DND-41 (cell line): ENCODE measurements at regions not wholly inside any gene's neighbourhood (a gene's known extent, or its start where the extent isn't known, plus 50 kb on each side); places are given as distances from the start of the nearest gene placed in this dataset.

Source experiments
- ATAC-seq: fragments of 200-7000 bp; cut with Tn5 transposase; 3 replicates; pipeline ENCODE4 v1.9.1; 2021; ENCODE audit warnings: low read depth; ENCODE audit not compliant: insufficient read depth
- DNase-seq: peaks from one replicate; pipeline ENCODE4 v3.0.0-alpha.2; 2020
- H2AFZ ChIP-seq: 2 replicates; pipeline ENCODE4 v1.6.0; 2012; ENCODE audit warnings: low read depth, low read length
- H3K27ac ChIP-seq: 2 replicates; pipeline ENCODE4 v1.5.1; 2012; ENCODE audit warnings: low read length, inconsistent platforms
- H3K27me3 ChIP-seq: fragments of 200-600 bp; sonication (generic); 2 replicates; pipeline ENCODE4 v1.6.0; 2012; ENCODE audit warnings: low read length, mild to moderate bottlenecking, inconsistent platforms; ENCODE audit not compliant: insufficient read depth, poor library complexity
- H3K36me3 ChIP-seq: 2 replicates; pipeline ENCODE4 v1.5.1; 2012; ENCODE audit warnings: low read length, inconsistent platforms; ENCODE audit not compliant: insufficient read depth
- H3K4me1 ChIP-seq: 2 replicates; pipeline ENCODE4 v1.5.1; 2012; ENCODE audit warnings: mild to moderate bottlenecking, low read length; ENCODE audit not compliant: insufficient read depth
- H3K4me2 ChIP-seq: 2 replicates; pipeline ENCODE4 v1.6.0; 2012; ENCODE audit warnings: mild to moderate bottlenecking, moderate library complexity, low read length, inconsistent platforms; ENCODE audit not compliant: insufficient read depth
- H3K4me3 ChIP-seq, 2 experiments: fragments of 200-600 bp in 1 of 2; shearing (Covaris generic) in 1 of 2; 2 replicates each; pipeline ENCODE4 v1.5.1; 2012 to 2016; ENCODE audit warnings: inconsistent platforms in 2 of 2, low read length in 2 of 2, mild to moderate bottlenecking in 2 of 2, low read depth in 1 of 2, moderate library complexity in 1 of 2
- H3K79me2 ChIP-seq: 2 replicates; pipeline ENCODE4 v1.6.0; 2012; ENCODE audit warnings: low read length, inconsistent platforms; ENCODE audit not compliant: insufficient read depth
- H3K9ac ChIP-seq: 2 replicates; pipeline ENCODE4 v1.6.0; 2012; ENCODE audit warnings: low read depth, mild to moderate bottlenecking, inconsistent platforms, low read length, moderate library complexity
- H3K9me3 ChIP-seq: 2 replicates; pipeline ENCODE4 v1.5.1; 2012; ENCODE audit warnings: low read length, moderate library complexity, mild to moderate bottlenecking, inconsistent platforms; ENCODE audit not compliant: insufficient read depth, severe bottlenecking
- H4K20me1 ChIP-seq: 2 replicates; pipeline ENCODE4 v1.6.0; 2012; ENCODE audit warnings: low read length; ENCODE audit not compliant: insufficient read depth
- CTCF ChIP-seq: IDR thresholded peaks from 2 replicates; pipeline ENCODE4 v1.5.1; 2012; ENCODE audit warnings: borderline replicate concordance, low read length, moderate library complexity, mild to moderate bottlenecking; ENCODE audit not compliant: poor library complexity, severe bottlenecking; ENCODE audit errors: extremely low read depth
- EZH2 ChIP-seq: IDR thresholded peaks from 3 replicates; pipeline ENCODE4 v1.6.1; 2012; ENCODE audit warnings: borderline replicate concordance, low read depth, mild to moderate bottlenecking, moderate library complexity, low read length, inconsistent platforms; ENCODE audit not compliant: severe bottlenecking

GRCh38 chr2:196309691-196310090, 138.3 kb upstream of the STK17B start:
- Histone ChIP-seq H3K4me2 (no peak overlapping the region), H3K27me3 (no peaks in the 10 kb centered on the region), H2AFZ (no peak overlapping the region), H3K27ac (no peak overlapping the region), H3K9ac (no peak overlapping the region), H3K4me3 (no peak overlapping the region), H3K9me3 (no peaks in the 10 kb centered on the region), H4K20me1 (no peaks in the 10 kb centered on the region), H3K36me3 (no peaks in the 10 kb centered on the region), H3K4me1 (no peaks in the 10 kb centered on the region), H3K79me2 (no peaks in the 10 kb centered on the region)
- DNase-seq (no peak), ATAC-seq (no peak)
- no peak for TF ChIP-seq EZH2

DNA sequence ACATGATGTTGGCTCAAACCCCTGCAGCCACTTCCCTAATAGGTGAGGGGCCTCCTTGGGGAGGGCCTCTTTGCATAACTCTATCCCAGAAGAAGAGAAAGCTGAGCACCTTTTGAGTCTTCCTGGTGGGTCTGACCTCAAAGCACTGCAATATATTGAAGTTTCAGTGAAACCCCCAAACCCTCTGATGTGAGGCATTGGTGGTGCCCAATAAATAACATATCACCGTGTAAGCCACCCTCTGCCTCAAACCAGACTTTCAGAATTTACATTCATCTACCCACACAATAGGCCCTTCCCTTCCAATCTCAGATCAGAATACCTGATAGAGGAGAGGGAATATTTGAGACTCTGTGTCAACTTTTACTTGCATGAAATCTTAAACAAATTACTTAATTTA, 142.8 kb upstream of the STK17B start:
- H3K4me2 ChIP-seq, result no peak overlapping the region
- ATAC-seq, result no peak
- no peaks in the 10 kb centered on the region for H3K4me1 ChIP-seq
- H3K79me2 ChIP-seq, result no peaks in the 10 kb centered on the region
- H3K9ac ChIP-seq, result no peak overlapping the region
- no peaks in the 10 kb centered on the region for H3K27me3 ChIP-seq
- no peak for DNase-seq
- H3K4me3 ChIP-seq, result no peak overlapping the region
- H3K36me3 ChIP-seq, result no peaks in the 10 kb centered on the region
- H3K9me3 ChIP-seq, result no peaks in the 10 kb centered on the region
- no peaks in the 10 kb centered on the region for H4K20me1 ChIP-seq
- no peak for TF ChIP-seq CTCF
- no peak for TF ChIP-seq EZH2
- no peak overlapping the region for H2AFZ ChIP-seq
- no peak overlapping the region for H3K27ac ChIP-seq

GRCh38 chr2:196314780-196315179, 143.4 kb upstream of the STK17B start:
- Histone ChIP-seq H3K36me3 (no peaks in the 10 kb centered on the region), H3K4me3 (no peak overlapping the region), H2AFZ (peak overlapping the region; percentile 55; the same call in 1 of the 2 replicates), H3K79me2 (no peaks in the 10 kb centered on the region), H3K27ac (no peak overlapping the region), H3K9ac (no peak overlapping the region), H4K20me1 (no peaks in the 10 kb centered on the region), H3K9me3 (no peaks in the 10 kb centered on the region), H3K4me2 (no peak overlapping the region), H3K27me3 (no peaks in the 10 kb centered on the region), H3K4me1 (no peaks in the 10 kb centered on the region)
- no peak for ATAC-seq
- no peak for DNase-seq
- TF ChIP-seq CTCF (no peak), EZH2 (no peak)

DNA sequence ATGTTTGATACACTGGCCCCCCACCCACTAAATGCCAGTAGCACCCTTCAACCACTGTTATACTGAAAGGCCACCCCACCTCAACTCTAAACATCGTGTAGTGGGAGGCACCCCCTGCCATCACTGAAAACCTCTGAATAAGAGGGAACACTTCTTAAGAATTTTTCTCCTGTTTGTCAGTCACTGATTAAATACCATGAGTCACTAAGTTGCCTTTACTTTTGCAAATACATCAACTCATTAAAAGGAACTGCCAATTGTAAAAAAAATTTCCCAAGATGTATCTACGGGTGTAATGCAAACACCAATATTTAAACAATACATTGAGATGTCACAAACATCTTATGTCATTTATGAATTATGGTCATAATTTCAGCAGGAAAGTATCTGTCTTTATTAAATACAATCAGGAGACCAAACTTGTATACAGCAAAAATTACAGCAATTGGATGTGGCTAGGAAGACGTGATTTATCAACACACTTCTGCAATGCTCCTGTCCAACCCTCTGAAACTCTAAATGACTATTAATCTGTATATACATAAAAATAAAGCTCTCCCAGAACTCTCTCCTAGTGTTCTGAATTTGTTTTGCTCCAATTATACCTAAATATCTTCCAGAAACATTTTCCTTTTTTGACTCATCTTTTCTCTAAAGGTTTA, 144.1 kb upstream of the STK17B start:
- Histone ChIP-seq H3K4me3 (no peak overlapping the region), H2AFZ (no peak overlapping the region), H3K4me1 (no peaks in the 10 kb centered on the region), H3K4me2 (no peak overlapping the region), H3K36me3 (no peaks in the 10 kb centered on the region), H3K9me3 (no peaks in the 10 kb centered on the region), H3K79me2 (no peaks in the 10 kb centered on the region), H3K27ac (no peak overlapping the region), H3K27me3 (no peaks in the 10 kb centered on the region), H4K20me1 (no peaks in the 10 kb centered on the region), H3K9ac (no peak overlapping the region)
- DNase-seq, result no peak
- TF ChIP-seq EZH2, result no peak
- TF ChIP-seq CTCF, result no peak
- ATAC-seq, result no peak
